WTC11 (cell line): ENCODE measurements at regions not wholly inside any gene's neighbourhood (a gene's known extent, or its start where the extent isn't known, plus 50 kb on each side); places are given as distances from the start of the nearest gene placed in this dataset.
"Not testable (repeated sequence)": the region's sequence is repeated elsewhere in the genome, so short reads cannot be mapped to it uniquely, and the experiment has no call there.

Source experiments
- ATAC-seq: fragments of 200-7000 bp; cut with Tn5 transposase; 2 replicates; pipeline ENCODE4 v1.10.0; 2021; ENCODE audit warnings: mild to moderate bottlenecking, moderate library complexity
- CTCF ChIA-PET: fragments of 300-600 bp; sonication (Branson Sonifier 250); formaldehyde crosslinking; loops from one replicate; lab custom pipeline; 2021; ENCODE audit warnings: antibody characterized with exemption; lab: Charles Lee
- POLR2A ChIA-PET: fragments of 350-600 bp; sonication (Branson Sonifier 250); formaldehyde crosslinking; loops from one replicate; lab custom pipeline; 2021; ENCODE audit warnings: antibody characterized with exemption; lab: Charles Lee
- DNase-seq: peaks from one replicate; pipeline ENCODE4 v3.0.0; 2021; ENCODE audit warnings: low spot score
- H3K27ac Mint-ChIP-seq: 2 replicates; pipeline ENCODE4 v1.8.0; 2021; ENCODE audit warnings: mixed read lengths
- H3K27me3 Mint-ChIP-seq: 2 replicates; pipeline ENCODE4 v1.8.0; 2021; ENCODE audit warnings: low read depth, mild to moderate bottlenecking, moderate library complexity, mixed read lengths
- H3K36me3 Mint-ChIP-seq: 2 replicates; pipeline ENCODE4 v1.8.0; 2021; ENCODE audit warnings: mixed read lengths
- H3K4me1 Mint-ChIP-seq: 2 replicates; pipeline ENCODE4 v1.8.0; 2022; ENCODE audit warnings: mixed read lengths
- H3K4me3 Mint-ChIP-seq: 2 replicates; pipeline ENCODE4 v1.8.0; 2021; ENCODE audit warnings: mild to moderate bottlenecking, moderate library complexity, mixed read lengths
- H3K9me3 Mint-ChIP-seq: 2 replicates; pipeline ENCODE4 v1.8.0; 2021; ENCODE audit warnings: mixed read lengths
- AR ChIP-seq: fragments of 250-450 bp; sonication (Bioruptor Pico); IDR thresholded peaks from 2 replicates; pipeline ENCODE4 v1.9.0; 2021; ENCODE audit warnings: mild to moderate bottlenecking
- CDX4 ChIP-seq: fragments of 250-450 bp; sonication (Bioruptor Pico); IDR thresholded peaks from 2 replicates; pipeline ENCODE4 v1.9.0; 2021; ENCODE audit warnings: moderate library complexity, mild to moderate bottlenecking, inconsistent platforms, borderline replicate concordance
- E2F1 ChIP-seq: sonication (generic); formaldehyde crosslinking; IDR thresholded peaks from 2 replicates; pipeline ENCODE4 v1.8.0; 2022; ENCODE audit warnings: mild to moderate bottlenecking, missing genetic modification reagents
- ELF4 ChIP-seq: sonication (generic); formaldehyde crosslinking; IDR thresholded peaks from 2 replicates; pipeline ENCODE4 v1.8.1; 2022; ENCODE audit warnings: low read depth, mild to moderate bottlenecking, moderate library complexity, missing genetic modification reagents
- GABPB1 ChIP-seq: sonication (generic); formaldehyde crosslinking; IDR thresholded peaks from 2 replicates; pipeline ENCODE4 v1.8.1; 2023; ENCODE audit warnings: mild to moderate bottlenecking, missing genetic modification reagents
- IRF2 ChIP-seq: sonication (generic); formaldehyde crosslinking; IDR thresholded peaks from 2 replicates; pipeline ENCODE4 v1.8.0; 2022; ENCODE audit warnings: low read depth, missing genetic modification reagents, borderline replicate concordance
- JUN ChIP-seq: sonication (generic); formaldehyde crosslinking; IDR thresholded peaks from 2 replicates; pipeline ENCODE4 v1.8.0; 2023; ENCODE audit warnings: mild to moderate bottlenecking, missing genetic modification reagents
- NFYB ChIP-seq: sonication (generic); formaldehyde crosslinking; conservative IDR thresholded peaks from 2 replicates; pipeline ENCODE4 v1.8.0; 2022; ENCODE audit warnings: low read depth, missing genetic modification reagents
- NR1H2 ChIP-seq: sonication (generic); formaldehyde crosslinking; IDR thresholded peaks from 2 replicates; pipeline ENCODE4 v1.9.0; 2021; ENCODE audit warnings: mild to moderate bottlenecking, moderate library complexity, missing genetic modification reagents
- NR3C1 ChIP-seq: sonication (generic); formaldehyde crosslinking; conservative IDR thresholded peaks from 2 replicates; pipeline ENCODE4 v1.8.1; 2023; ENCODE audit warnings: low read depth, mild to moderate bottlenecking, missing genetic modification reagents
- PRDM15 ChIP-seq: sonication (generic); formaldehyde crosslinking; IDR thresholded peaks from 2 replicates; pipeline ENCODE4 v1.8.0; 2022; ENCODE audit warnings: missing genetic modification reagents
- USF1 ChIP-seq: sonication (generic); formaldehyde crosslinking; IDR thresholded peaks from 2 replicates; pipeline ENCODE4 v1.8.0; 2022; ENCODE audit warnings: mild to moderate bottlenecking, missing genetic modification reagents
- ZNF138 ChIP-seq: sonication (generic); formaldehyde crosslinking; conservative IDR thresholded peaks from 2 replicates; pipeline ENCODE4 v1.8.1; 2022; ENCODE audit warnings: mild to moderate bottlenecking, moderate library complexity, missing genetic modification reagents
- ZNF281 ChIP-seq: sonication (generic); formaldehyde crosslinking; IDR thresholded peaks from 2 replicates; pipeline ENCODE4 v1.8.0; 2023; ENCODE audit warnings: mild to moderate bottlenecking, missing genetic modification reagents

- ATAC-seq: not testable (repeated sequence)
These were observed 104.3 kb downstream of the MTPN start for GRCh38 chr7:135872861-135873260.

GRCh38 chr7:135862586-135863340 lies 114.2 kb upstream of the FAM180A start:
- H3K36me3 Mint-ChIP-seq: 0 out of 2 replicates have a peak, but pooled peaks cover 3% of the 10 kb centered on the region
- peaks cover 19% of the 10 kb centered on the region for H3K9me3 Mint-ChIP-seq
- ChIA-PET POLR2A (interaction anchor here (0.6 kb wide), 1 partner anchor 89 kb away, joined by 3 read pairs; no protein-coding TSS in a partner anchor), CTCF (no interaction called here)
- DNase-seq (no peak), ATAC-seq (peak; percentile 68)
- H3K4me3 Mint-ChIP-seq: no peak overlapping the region
- H3K4me1 Mint-ChIP-seq: peaks cover 12% of the 10 kb centered on the region
- TF ChIP-seq USF1 (CRISPR knock-in tag) (no peak), E2F1 (CRISPR knock-in tag) (no peak), ZNF138 (CRISPR knock-in tag) (no peak), IRF2 (CRISPR knock-in tag) (no peak), NR3C1 (CRISPR knock-in tag) (no peak), NR1H2 (CRISPR knock-in tag) (no peak), CDX4 (no peak), AR (CRISPR knock-in tag) (no peak), PRDM15 (CRISPR knock-in tag) (no peak), ELF4 (CRISPR knock-in tag) (no peak), GABPB1 (CRISPR knock-in tag) (no peak), JUN (no peak), ZNF281 (no peak), NFYB (CRISPR knock-in tag) (no peak)
- H3K27me3 Mint-ChIP-seq: no peaks in the 10 kb centered on the region; the same call in 1 of the 2 replicates
- no peak overlapping the region for H3K27ac Mint-ChIP-seq

More at GRCh38 chr7:135872861-135873260, 104.3 kb downstream of the MTPN start:
- H3K4me3 Mint-ChIP-seq, H3K36me3 Mint-ChIP-seq, CTCF ChIA-PET, H3K9me3 Mint-ChIP-seq, DNase-seq, H3K27ac Mint-ChIP-seq, H3K27me3 Mint-ChIP-seq, H3K4me1 Mint-ChIP-seq, POLR2A ChIA-PET: not testable (repeated sequence)
